Activated naive CD8-positive, alpha-beta T cell treated with anti-CD3 and anti-CD28 coated beads, Interleukin-2, amount 10 ng/mL, durations not matched to agents 7 days and 5 days (primary cell): ENCODE measurements at regions not wholly inside any gene's neighbourhood (a gene's known extent, or its start where the extent isn't known, plus 50 kb on each side); places are given as distances from the start of the nearest gene placed in this dataset.
"Not testable (repeated sequence)": the region's sequence is repeated elsewhere in the genome, so short reads cannot be mapped to it uniquely, and the experiment has no call there.

ENCODE experiments used
- ATAC-seq: fragments of 150-1000 bp; cut with Tn5 transposase; one replicate; pipeline ENCODE4 v1.10.0; 2021; ENCODE audit warnings: low read depth, moderate library complexity
- POLR2A ChIA-PET: fragments of 350-600 bp; sonication (Branson Sonifier 250); formaldehyde crosslinking; loops from one replicate; lab custom pipeline; 2021; ENCODE audit warnings: antibody characterized with exemption; lab: Charles Lee
- DNase-seq: peaks from one replicate; pipeline ENCODE4 v3.0.0; 2021
- H3K27ac Mint-ChIP-seq: one replicate; pipeline ENCODE4 v1.8.0; 2022; ENCODE audit warnings: mild to moderate bottlenecking, mixed read lengths
- H3K27me3 Mint-ChIP-seq: one replicate; pipeline ENCODE4 v1.8.0; 2022; ENCODE audit warnings: mild to moderate bottlenecking, moderate library complexity, mixed read lengths
- H3K36me3 Mint-ChIP-seq: one replicate; pipeline ENCODE4 v1.8.0; 2021; ENCODE audit warnings: mild to moderate bottlenecking, mixed read lengths
- H3K4me1 Mint-ChIP-seq: one replicate; pipeline ENCODE4 v1.8.0; 2021; ENCODE audit warnings: mixed read lengths
- H3K4me3 Mint-ChIP-seq: one replicate; pipeline ENCODE4 v1.8.0; 2022; ENCODE audit warnings: mild to moderate bottlenecking, moderate library complexity, mixed read lengths
- H3K9me3 Mint-ChIP-seq: one replicate; pipeline ENCODE4 v1.8.0; 2021; ENCODE audit warnings: mixed read lengths

GRCh38 chr9:42339671-42340434 is 156.4 kb downstream of the SPATA31A6 start:
- H3K4me3 Mint-ChIP-seq, ATAC-seq, H3K36me3 Mint-ChIP-seq, H3K9me3 Mint-ChIP-seq, POLR2A ChIA-PET, H3K4me1 Mint-ChIP-seq, H3K27ac Mint-ChIP-seq, H3K27me3 Mint-ChIP-seq, DNase-seq: not testable (repeated sequence)

DNA sequence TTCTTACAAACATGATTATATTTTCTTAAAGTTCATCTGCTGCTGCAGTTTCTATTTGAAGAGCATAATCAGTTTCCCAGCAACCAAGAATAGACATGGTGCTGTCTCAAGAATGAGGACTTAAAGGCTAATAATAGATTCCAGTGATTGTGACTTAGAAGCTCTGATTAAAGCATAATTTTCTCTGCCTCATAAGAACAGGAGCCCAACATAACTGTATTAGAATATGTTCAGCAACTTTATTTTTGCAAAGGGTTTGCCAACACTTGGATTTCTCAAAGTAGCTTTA is 156.9 kb downstream of the SPATA31A6 start:
- H3K27me3 Mint-ChIP-seq, POLR2A ChIA-PET, H3K4me1 Mint-ChIP-seq, H3K36me3 Mint-ChIP-seq, H3K9me3 Mint-ChIP-seq, H3K4me3 Mint-ChIP-seq, DNase-seq, H3K27ac Mint-ChIP-seq, ATAC-seq: not testable (repeated sequence)

- H3K4me1 Mint-ChIP-seq, DNase-seq, H3K9me3 Mint-ChIP-seq, H3K4me3 Mint-ChIP-seq, H3K36me3 Mint-ChIP-seq, ATAC-seq, POLR2A ChIA-PET, H3K27me3 Mint-ChIP-seq, H3K27ac Mint-ChIP-seq: not testable (repeated sequence)
Observed at GRCh38 chr9:42341860-42342259, 158.4 kb downstream of the SPATA31A6 start.

- POLR2A ChIA-PET, H3K4me1 Mint-ChIP-seq, H3K27ac Mint-ChIP-seq, DNase-seq, H3K4me3 Mint-ChIP-seq, H3K36me3 Mint-ChIP-seq, ATAC-seq, H3K9me3 Mint-ChIP-seq, H3K27me3 Mint-ChIP-seq: not testable (repeated sequence)
Observed at GRCh38 chr9:42342297-42342696, 158.8 kb downstream of the SPATA31A6 start.

DNA sequence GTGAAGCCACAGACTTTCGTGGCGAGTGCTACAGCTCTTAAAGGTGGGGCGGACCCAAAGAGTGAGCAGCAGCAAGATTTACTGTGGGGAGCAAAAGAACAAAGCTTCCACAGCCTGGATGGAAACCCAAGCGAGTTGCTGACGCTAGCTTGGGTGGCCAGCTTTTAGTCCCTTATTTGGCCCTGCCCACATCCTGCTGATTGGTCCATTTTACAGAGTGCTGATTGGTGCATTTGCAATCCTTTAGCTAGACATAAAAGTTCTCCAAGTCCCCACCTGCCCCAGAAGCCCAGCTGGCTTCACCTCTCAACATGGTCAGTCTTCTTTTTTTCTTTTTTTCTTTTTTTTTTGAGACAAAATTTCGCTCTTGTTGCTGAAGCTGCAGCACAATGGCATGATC is 161.0 kb downstream of the SPATA31A6 start:
- H3K4me1 Mint-ChIP-seq, H3K27me3 Mint-ChIP-seq, DNase-seq, H3K9me3 Mint-ChIP-seq, H3K4me3 Mint-ChIP-seq, H3K36me3 Mint-ChIP-seq, POLR2A ChIA-PET, ATAC-seq, H3K27ac Mint-ChIP-seq: not testable (repeated sequence)

GRCh38 chr9:42346916-42347315 is 163.5 kb downstream of the SPATA31A6 start:
- H3K9me3 Mint-ChIP-seq, ATAC-seq, H3K4me1 Mint-ChIP-seq, H3K27ac Mint-ChIP-seq, POLR2A ChIA-PET, H3K27me3 Mint-ChIP-seq, DNase-seq, H3K4me3 Mint-ChIP-seq, H3K36me3 Mint-ChIP-seq: not testable (repeated sequence)

DNA sequence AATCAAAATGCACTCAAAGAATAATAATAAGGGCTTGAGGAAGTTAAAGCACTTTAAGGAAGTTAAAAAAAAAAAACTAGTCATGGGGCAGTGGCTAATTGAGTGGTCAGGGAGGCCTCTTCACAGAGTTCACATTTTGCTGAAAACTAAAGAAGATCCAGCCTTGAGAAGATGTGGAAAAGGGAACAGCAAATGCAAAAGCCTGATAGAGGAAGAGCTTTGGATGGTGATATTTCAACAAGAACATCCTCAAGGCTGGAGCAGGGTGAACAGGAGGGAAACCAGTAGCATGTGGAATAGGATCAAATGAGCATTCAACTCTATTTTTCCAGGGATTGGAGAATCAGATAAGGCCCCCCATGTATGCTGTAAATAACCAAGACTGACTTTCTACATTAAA is 165.7 kb downstream of the SPATA31A6 start:
- H3K4me3 Mint-ChIP-seq, H3K36me3 Mint-ChIP-seq, DNase-seq, POLR2A ChIA-PET, H3K27ac Mint-ChIP-seq, H3K9me3 Mint-ChIP-seq, H3K4me1 Mint-ChIP-seq, ATAC-seq, H3K27me3 Mint-ChIP-seq: not testable (repeated sequence)

DNA sequence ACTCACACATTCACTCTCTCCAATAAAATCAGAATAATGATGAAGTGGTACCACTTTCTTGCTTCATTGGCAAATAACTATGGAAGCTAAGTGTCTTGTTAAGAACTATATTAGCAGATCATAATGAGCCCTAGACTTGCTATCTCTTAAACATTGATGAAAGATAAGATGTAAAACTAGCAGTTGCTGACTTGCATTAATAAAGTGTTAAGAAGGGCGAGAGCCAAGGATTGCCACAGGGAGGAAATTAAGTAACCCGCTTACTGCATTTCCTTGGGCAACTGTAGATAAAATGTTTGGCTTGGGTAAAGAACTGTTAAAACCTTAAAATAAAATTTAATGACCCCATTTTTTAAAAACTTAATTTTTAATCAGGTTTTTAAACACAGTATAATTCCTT is 167.0 kb downstream of the SPATA31A6 start:
- H3K9me3 Mint-ChIP-seq, DNase-seq, H3K27ac Mint-ChIP-seq, H3K4me1 Mint-ChIP-seq, H3K4me3 Mint-ChIP-seq, POLR2A ChIA-PET, H3K36me3 Mint-ChIP-seq, ATAC-seq, H3K27me3 Mint-ChIP-seq: not testable (repeated sequence)

GRCh38 chr9:42357604-42358373 is 174.3 kb downstream of the SPATA31A6 start:
- POLR2A ChIA-PET, H3K4me3 Mint-ChIP-seq, H3K27ac Mint-ChIP-seq: not testable (repeated sequence)

DNA sequence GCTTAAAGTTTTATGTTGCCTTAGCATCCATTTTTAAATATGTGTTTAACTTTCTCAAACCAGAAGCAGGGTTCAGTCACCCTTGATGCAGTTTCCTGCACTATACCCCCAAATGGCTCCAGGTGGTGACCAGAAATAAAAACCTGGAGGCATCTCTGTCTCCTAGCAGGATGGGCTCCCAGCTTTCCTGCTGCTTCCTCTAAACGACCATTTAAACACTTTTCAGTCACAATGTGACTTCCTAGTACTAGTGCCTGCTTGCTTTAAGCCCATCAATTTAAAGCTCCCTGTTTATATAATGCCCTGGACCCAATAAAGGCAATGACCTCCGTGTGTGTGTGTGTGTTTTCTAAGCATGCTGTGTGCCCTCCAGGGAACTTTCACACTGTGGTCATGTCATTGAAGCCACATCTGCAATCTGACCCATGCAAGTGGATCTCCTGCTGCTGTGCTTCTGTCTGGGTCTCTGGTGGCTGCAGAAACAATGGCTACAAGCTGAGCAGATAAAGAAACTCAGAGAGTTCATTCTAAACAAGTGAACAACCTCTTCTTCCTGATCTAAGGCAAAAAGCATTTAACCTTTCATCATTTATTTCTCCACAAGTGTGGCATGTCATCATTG is 175.3 kb downstream of the SPATA31A6 start:
- DNase-seq, H3K4me1 Mint-ChIP-seq, H3K9me3 Mint-ChIP-seq, H3K27ac Mint-ChIP-seq, H3K4me3 Mint-ChIP-seq, H3K36me3 Mint-ChIP-seq, ATAC-seq, POLR2A ChIA-PET: not testable (repeated sequence)
- H3K27me3 Mint-ChIP-seq = peaks cover 12% of the 10 kb centered on the region

More at GRCh38 chr9:42357604-42358373, 174.3 kb downstream of the SPATA31A6 start:
- peaks cover 12% of the 10 kb centered on the region for H3K27me3 Mint-ChIP-seq
- not testable (repeated sequence) for ATAC-seq, H3K36me3 Mint-ChIP-seq, H3K4me1 Mint-ChIP-seq, DNase-seq, H3K9me3 Mint-ChIP-seq

DNA sequence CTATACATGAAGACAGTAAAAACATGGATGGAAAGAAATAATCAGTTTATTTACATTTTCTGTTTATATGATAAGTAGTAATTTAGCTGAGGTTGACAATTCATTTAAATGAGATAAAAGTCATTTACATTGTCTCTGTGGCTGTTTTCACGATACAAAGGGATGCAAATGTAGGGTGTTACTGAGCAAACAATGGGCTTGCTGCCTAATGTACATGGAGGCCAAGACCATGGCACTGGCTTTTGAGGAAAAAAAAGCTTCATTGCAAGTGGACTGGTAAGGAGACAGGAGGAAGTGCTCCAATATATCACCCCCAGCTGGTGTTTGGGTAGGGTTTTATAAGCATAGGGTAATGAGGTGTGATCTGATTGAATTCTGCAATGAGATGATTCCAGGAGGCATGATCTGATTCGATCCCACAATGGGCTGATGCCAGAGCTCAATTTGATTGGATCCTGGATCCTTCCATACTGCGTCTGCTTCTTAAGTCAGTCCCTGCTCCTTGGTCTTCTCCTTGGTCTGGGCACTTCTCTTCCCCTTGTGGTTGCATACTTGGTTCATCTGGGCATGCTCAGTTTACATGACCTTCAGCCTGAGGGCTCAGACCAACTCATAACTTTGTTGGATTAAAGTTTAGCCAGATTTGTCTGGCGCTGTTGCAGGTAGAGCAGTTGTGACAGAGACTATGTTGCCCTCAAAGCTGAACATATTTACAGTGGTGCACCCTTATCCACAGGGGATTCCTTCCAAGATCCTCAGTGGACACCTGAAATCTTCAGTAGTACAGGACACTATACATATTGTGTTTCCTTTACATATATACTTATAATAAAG is 181.2 kb downstream of the SPATA31A6 start:
- POLR2A ChIA-PET, DNase-seq: not testable (repeated sequence)

DNA sequence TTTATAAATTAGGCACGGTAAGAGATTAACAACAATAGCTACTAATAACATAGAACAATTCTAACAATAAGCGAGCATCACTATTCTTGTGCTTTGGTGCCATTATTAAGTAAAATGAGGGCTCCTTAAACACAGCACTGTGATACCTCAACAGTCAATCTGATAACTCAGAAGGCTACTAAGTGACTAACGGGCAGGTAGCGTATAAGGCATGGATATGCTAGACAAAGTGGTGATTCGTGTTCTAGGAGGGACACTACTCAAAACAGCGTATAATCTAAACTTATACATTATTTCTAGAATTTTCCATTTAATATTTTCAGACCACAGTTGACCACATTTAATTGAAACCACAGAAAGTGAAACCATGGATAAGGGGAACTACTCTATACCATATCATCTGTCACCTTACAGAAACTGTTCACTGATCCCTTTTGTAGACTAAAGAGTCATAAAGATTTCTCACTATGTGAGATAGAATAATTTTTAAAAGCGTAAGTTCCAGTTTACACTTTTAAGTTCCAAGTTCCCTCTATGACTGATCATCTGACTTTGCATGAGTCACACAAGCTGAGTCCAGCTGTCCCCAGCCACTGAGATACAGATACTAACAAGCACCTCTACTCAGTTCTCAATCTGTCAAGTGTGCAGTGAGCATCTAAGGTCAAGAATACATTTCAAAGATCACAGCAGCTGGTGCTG is 181.9 kb downstream of the SPATA31A6 start:
- POLR2A ChIA-PET, H3K27ac Mint-ChIP-seq, DNase-seq, H3K36me3 Mint-ChIP-seq, H3K9me3 Mint-ChIP-seq, H3K4me3 Mint-ChIP-seq, H3K27me3 Mint-ChIP-seq, ATAC-seq, H3K4me1 Mint-ChIP-seq: not testable (repeated sequence)

More for the DNA sequence above, 181.2 kb downstream of the SPATA31A6 start:
- not testable (repeated sequence) for ATAC-seq, H3K27me3 Mint-ChIP-seq, H3K27ac Mint-ChIP-seq, H3K36me3 Mint-ChIP-seq, H3K4me1 Mint-ChIP-seq, H3K4me3 Mint-ChIP-seq, H3K9me3 Mint-ChIP-seq
